ENCODE measurements at regions not wholly inside any gene's neighbourhood (a gene's known extent, or its start where the extent isn't known, plus 50 kb on each side); places are given as distances from the start of the nearest gene placed in this dataset.
"Not testable (repeated sequence)": the region's sequence is repeated elsewhere in the genome, so short reads cannot be mapped to it uniquely, and the experiment has no call there.

DNA sequence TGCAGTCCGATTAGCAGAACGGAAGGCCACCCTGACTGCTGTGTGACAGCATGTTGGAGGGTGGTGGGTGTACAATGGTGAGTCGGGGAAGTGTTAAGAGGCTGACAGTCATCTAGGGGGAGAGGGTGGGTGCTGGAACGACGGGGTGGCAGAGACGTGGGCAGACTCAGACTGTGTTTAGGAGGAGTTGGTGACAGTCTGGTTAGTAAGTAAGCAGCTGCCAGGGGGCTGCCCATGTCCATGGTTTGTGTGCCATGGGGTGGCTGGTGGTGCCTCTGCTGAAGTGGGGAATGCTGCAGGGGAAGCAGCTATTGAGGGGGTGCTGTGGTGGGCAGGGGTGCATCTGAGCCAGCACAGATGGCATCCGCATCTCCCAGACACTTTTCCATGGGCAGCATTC, 51.3 kb upstream of the BOD1 start:
- no peak for DNase-seq (ENCODE audit: low spot score)

DNA sequence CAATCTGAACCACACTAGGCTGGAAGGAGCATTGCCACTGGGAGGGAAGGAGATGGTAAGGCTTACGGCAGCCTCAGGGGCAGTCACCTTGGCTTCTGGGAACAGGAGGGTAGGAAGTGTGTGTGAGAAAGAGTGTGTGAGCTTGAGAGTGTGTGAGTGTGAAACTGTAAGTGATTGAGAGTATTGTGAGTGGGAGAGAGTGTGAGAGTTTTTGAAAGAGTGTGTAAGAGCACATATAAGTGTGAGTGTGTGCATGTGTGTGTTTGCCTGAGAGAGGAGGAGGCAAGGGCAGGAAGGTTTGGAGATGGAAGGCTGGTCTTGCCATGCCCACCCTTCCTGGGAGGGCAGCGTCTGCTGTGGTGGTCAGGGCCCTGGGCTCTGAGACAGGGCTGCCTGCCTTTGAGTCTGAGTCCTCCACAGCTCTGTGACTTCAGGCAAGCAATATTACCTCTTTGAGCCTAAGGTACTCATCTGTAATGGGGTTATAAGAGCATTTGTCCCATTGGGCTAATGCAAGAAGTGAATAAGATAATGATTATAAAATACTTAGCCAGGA, 51.9 kb upstream of the BOD1 start:
- DNase-seq (ENCODE audit: low spot score): no peak

DNA sequence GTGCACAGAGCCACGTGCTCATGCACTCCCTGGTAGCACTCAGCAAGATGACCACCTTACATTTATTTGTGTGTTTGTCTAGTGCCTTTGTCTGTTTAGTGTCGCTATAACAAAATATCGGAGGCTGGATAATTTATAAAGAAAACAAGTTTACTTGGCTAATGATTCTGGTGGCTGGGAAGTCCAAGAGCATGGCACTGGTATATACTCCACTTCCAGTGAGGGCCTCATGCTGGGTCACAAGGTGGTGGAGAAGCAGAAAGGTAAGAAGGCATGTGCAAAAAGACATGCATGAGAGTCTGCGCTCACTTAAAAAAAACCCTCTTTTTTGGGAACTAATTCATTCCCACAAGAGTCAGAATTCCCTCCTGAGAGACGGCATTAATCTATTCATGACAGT, 52.5 kb upstream of the BOD1 start:
- no peak for DNase-seq (ENCODE audit: low spot score)

DNA sequence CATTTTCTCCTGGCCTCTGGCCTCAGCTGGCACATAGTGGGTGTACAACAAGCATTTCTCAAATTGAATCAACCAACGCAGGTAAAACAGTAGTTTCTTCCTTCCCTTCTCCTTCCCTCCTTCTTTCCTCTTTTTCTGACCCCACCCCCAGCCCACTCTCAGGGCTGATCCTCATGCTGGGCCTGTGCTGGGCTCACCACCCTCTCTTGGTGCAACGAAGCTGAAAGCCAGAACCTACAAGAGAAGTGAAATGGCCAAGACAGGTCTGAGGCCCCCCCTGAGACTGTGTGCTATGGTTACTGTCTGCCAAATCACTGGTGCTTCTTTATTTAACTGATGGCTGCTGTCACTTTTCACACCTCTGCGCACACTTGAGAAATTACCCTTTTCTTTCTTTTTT, 53.0 kb upstream of the BOD1 start:
- DNase-seq (ENCODE audit: low spot score): no peak

DNA sequence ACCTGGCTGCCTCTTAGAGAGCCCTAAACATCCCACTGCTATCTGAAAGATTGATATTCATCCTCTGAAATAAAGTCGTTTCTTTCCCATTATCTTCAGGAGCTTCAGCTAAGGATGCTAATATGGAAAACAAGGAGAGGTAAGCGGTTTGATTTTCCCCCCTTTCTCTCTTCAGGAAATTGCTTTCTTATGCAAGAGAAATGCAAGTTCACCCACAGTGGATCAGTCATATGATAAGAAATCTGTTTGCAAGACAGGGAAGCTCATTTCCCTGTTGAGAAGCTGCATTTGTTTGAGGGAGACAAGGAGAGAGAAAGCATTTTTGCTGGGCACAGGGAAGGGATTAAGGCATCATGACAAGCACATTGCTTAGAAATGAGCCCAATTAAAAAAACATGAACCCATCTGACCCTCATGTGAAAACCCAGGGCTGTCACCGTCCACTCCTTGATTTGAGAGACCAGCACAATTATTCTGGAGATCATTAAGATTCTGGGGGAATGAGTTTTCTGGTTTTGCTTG, 53.7 kb upstream of the BOD1 start:
- DNase-seq (ENCODE audit: low spot score): no peak

DNA sequence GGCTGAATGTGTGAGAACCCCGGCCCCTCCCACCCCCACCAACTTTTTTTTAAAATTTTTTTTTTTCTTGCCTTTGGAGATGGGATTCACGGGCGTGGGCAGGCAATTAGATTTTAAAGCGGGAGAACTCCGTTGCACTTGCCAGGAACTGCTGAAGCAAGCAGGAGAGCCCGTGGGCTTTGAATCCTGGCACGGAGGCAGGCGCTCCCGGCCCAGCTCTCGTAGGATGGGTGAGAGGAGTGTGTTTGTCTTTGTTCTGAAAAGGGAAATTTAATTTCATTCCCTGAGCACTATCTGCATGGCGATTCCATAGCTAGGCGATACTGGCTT, 54.3 kb upstream of the BOD1 start:
- DNase-seq (ENCODE audit: low spot score): no peak

DNA sequence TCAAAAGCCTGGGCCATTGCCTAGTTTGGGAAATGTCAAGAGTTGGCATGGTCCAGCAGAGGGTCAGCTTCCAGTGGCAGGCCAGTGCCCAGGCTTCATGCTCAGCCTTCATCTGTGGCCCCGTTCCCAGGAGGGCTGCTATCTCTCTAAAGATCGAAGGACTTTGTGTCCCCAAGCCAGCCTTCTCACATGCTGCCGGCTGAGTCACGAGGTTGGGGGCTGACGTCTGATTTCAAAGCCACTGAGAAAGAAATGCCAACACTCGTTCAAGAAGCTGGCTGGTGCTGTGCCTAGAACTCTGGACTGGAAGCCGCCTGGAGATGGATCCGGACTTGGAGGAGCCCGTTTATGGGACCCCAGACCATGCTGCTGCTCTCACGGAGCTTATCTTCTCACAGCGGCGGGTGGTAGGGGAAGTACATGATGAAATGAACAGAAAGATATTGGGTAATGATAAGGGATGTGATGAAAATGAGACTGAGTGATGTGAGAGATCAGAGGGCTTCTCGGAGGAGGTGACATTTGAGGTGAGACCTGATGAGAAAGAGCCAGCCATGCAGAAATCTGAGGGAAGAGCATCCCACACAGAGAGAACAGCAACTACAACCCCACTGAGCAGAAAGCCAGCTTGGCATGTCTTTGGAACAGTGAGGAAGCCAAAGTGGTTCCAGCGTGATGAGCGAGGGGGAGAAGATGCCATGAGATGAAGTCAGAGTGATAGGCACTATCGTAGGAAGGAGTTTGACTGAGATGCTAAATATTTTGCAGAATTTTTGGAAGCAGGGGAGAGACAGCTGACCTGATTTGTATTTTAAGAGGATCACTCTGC, 54.9 kb upstream of the BOD1 start:
- DNase-seq (ENCODE audit: low spot score): no peak

DNA sequence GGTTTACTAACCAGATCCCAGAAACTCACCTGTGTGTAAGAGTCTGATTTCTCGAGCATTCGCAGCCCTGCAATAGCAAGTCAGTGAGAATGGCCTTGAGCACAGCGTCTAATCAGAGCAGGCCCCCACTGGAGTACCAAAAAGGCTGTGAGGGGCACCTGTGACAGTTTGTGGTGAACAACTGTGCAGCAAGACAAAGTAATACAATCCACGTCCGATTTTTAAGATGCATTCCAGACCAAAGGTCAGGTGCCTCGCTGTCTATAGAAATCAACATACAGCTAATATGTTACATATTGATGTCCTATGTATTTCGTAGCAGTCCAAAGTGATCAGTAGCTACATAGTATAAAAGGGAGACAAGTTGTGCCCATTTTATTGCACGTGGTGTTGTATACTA, 55.7 kb upstream of the BOD1 start:
- no peak for DNase-seq (ENCODE audit: low spot score)

DNA sequence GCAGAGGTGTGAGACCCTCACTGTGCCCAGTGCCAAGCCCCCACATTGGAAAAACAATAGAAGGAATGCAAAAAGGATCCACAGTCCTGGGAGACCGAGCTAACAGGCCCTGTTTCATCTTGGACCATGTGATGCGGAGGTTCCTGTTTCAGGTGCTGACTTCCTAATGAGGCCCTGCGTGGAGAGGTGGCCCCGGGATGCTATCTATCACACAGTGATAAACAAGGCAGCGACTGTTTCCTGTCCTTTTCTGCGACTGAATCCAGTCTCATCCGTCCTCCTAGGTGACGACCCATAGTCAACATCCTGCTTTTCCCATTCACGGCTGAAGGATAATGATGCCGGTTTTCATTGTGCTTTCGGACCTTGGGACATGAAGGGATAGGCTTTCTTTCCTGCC, 56.4 kb upstream of the BOD1 start:
- no peak for DNase-seq (ENCODE audit: low spot score)

DNA sequence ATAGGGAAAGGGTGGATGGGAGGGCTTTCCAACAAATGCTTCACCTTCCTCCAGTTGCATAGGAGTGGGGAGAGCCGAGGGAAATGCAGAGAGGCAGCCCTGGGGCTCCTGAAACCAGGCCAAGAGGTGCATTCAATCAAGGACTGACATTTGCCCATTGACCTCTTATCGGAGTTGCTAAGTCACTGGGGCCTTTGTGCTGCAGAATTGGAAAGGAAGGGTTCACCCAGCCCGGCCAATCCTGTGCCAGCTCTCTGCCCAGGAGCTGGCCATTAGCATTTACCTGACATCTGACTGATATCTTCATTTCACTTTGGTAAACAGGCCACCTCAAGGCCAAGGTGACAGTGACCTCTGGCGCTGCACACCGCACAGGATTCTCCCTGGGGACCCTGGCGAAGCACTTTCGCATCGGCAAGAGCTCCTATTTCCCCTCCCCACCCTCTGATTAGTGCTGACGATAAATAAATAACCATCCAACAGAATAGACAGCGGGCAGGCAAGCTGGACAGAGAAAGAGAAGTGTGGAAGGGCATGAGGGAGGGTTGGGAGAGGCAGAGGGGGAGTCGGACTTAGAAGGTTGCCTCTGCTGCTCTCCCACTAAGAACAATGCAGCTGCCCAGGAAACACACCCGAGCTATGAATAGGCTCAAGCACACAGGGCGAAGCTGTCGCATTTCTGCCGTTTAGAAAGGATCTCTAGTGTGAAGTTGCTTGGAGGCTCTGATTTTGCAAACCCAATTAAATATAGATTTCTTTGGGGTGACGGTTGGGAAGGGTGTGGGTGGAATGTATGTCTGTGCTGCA, 57.0 kb upstream of the BOD1 start:
- no peak for DNase-seq (ENCODE audit: low spot score)

DNA sequence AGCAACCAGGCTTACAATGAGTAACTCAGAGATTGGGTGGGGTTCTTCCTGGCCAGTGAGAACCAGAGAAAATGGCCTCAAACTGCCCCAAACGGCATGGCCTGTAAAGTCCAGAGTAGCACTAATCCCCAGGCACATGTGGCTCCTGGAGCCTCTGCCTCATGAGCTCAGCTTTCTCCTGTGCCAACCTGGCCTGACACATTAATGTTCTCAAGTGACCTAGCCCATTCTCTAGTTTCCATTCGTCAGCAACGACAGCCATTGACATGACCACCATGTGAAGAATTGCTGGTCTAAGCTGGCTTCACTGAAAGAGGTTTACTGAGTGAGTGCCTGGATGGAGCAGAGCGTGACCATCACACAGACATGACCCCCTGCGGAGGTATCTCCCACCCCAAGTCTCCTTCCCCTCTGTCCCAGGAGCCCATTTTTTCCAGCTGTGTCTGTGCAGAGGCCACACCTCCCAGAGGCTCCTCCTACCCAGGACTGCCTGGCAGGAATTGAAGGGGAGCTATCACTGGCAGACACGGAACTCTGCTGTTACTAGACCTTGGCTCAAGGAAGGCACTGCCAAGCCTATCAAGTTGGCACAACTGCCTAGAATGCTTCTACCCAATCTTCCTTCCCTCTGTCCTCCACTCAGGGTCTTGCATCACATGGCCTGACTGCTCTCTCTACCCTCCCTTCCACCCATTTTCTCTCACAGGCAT, 59.0 kb upstream of the BOD1 start:
- DNase-seq (ENCODE audit: low spot score): no peak

DNA sequence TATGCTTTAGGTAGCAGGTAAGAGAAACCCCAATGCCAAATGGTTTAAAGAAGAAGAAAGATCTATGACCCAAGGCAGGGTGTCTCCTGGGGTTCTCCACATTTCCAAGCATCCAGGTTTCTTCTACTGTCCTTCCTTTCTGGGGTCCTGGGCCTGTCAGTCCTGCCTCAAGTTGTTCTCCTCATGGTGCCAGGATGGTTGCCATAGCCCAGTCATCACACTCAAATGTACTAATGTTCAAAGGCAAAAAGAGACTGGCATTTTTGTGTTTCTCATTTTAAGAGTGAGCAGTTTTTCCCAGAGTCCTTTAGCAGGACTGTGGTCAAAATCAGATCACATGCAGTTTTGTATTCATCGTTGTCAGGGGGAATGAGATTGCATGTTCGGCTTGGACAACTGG, 59.9 kb upstream of the BOD1 start:
- DNase-seq (ENCODE audit: low spot score): no peak

DNA sequence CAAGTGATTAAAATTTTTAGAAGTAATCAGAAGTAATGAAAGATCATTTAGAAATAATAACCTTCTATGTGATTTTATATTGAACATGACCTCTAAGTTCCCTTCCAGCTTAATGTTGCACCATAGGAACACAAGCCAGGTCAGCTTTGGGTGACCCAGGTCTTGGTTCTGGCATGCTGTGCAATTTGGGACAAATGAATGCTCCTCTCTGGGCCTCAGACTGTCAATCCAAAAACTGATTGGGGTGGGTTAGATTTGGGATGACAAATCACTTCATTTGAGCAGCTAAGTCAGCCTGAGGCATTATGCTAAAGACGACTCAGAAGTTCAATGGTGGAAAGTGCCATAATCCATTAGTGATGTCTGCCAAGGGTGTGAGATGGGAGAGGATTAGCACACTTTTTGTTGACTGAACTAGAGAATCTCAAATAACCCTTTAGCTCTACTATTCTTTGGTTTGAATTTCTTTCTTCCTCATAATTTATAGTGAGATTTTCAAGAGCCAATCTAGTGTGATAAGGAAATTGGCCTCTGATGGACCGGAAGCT, 60.7 kb upstream of the BOD1 start:
- DNase-seq (ENCODE audit: low spot score): no peak

DNA sequence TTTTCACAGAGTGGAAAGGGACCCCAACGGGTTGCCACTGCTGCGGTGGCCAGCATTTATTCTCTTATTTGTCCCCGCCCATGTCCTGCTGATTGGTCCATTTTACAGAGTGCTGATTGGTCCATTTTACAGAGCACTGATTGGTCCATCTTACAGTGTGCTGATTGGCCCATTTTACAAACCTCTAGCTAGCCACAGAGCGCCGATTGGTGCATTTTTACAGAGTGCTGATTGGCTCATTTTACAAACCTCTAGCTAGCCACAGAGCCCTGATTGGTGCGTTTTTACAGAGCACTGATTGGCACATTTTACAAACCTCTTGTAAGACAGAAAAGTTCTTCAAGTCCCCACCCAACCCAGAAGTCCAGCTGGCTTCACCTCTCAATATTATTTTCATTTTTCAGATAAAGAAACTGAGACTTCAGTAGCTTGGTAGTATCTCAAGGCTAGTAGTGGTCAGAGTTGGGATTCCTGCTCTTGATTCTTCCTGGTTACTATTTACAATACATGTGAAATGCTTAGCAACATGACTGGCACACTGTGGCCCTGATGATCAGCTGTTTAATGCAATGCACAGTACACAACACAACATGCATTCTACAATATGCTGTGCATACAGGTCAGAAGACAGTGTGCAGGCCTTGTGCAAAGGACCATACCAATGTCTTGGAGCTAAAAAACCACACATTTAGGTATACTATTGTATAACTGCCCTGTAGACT, 63.6 kb upstream of the BOD1 start:
- no peak for DNase-seq (ENCODE audit: low spot score)

DNA sequence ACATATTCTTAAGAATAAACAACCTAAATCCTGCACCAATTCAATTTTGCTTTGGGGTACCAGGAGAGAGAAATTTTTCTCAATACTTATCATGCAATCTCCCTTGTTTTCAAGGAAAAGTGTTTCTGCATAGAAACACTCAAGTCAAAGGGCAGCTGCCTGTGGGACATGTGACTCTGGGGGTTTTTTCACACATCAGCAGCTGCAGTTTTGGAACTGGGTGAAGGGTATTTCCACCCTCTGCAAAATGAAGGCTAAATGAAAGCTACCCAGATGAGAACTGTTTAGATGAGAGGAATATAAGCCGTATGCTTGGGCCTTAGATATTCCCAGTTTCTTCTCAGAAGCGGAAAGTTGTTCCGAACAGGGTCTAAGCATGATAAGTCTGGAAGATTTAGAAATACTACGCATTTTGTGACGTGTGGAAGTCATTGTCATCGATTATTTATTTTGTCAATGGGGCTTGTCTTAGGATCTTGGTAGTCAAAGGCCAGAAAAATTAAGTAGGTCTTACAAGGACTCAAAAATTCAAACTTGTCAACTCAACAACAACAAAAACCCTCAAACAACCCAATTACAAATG, 64.3 kb upstream of the BOD1 start:
- no peak for DNase-seq (ENCODE audit: low spot score)

DNA sequence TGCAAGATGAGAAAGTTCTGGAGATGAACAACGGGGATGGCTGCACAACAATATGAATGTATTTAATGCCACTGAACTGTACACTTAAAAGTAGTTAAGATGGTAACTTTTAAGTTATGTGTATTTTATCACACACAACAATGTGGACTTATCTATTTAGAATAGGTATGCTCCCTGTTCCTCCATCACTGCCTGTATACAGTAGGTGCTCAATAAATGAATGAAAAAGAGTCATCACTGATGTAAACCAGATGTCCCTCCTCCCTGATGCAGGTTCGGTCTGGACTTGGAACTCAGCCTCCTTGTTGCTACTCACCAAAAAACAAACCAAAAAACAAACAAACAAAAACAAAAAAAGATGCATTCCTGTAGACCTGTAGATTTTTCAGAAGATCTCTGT, 65.9 kb upstream of the BOD1 start:
- DNase-seq (ENCODE audit: low spot score): no peak

DNA sequence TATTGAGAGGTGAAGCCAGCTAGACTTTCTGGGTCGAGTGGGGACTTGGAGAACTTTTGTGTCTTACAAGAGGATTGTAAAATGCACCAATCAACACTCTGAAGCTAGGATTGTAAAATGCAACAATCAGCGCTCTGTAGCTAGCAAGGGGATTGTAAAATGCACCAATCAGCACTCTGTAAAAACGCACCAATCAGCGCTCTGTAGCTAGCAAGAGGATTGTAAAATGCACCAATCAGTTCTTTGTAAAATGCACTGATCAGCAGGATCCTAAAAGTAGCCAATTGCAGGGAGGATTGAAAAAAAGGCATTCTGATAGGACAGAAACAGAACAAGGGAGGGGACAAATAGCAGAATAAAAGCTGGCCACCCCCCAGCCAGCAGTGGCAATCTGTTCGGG, 68.1 kb upstream of the BOD1 start:
- DNase-seq (ENCODE audit: low spot score): not testable (repeated sequence)

DNA sequence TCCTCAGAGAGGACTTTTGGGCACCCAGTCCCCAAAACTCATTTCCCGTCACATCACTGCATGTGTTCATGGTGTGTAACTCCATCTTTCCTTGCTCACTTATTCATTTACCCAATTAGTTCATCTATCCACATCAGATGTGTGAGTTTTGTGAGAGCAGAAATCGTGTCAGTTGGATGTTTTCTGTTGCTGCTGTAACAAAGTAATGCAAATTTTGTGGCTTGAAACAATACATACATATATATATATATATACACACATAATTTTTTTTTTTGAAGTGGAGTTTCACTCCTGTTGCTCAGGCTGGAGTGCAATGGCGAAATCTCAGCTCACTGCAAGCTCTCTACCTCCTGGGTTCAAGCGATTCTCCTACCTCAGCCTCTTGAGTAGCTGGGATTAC, 70.5 kb upstream of the BOD1 start:
- DNase-seq (ENCODE audit: low spot score): no peak

DNA sequence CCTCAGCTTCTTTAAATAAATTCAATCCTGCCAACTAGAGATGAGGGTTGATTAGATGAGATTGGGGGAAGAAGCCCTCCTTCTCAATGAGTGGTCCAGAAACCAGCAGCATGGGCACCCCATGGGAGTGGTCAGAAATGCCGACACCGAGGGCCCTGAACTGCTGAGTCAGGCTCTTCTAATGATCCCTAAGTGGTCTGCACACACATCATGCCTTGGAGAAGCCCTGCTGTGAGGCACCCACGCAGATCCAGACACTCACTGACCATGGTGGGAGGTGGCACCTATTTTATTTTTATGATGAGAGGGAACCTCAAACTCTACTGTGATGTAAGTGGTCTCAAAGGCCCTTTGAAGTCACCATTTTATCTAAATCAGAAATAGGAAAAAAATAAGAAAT, 72.3 kb upstream of the BOD1 start:
- no peak for DNase-seq (ENCODE audit: low spot score)

DNA sequence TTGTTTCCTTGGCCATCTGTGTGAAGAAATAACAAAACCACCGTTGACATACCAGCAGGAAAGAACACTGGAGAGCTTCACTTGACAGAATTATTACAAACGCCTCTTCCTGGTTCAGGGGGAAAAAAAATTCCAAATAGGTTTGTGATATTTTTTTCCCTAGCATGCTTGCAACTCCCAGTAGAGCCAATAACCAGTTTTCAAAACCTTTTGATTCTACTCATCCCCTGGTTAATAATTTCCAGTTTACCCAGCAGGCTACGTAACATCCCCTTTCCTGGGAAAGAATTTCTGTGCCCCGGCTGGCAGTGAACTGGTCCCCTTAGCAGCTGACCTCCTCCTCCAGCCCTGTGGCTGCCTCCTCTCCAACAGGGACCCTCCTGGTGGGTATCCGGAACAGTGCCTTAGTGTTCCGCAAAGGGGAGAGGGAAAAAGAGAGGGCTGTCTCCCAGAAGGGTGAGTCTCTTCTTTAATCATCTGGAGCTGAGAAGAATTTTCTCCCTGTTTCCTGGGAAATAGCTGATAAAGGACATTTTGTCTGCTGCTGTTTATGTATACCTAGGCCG, 72.8 kb upstream of the BOD1 start:
- no peak for DNase-seq (ENCODE audit: low spot score)
